Stimulated activated CD4-positive, alpha-beta T cell treated with anti-CD3 and anti-CD28 coated beads, Interleukin-15, amount 100 ng/mL, for 48 hours (primary cell): ENCODE measurements at regions not wholly inside any gene's neighbourhood (a gene's known extent, or its start where the extent isn't known, plus 50 kb on each side); places are given as distances from the start of the nearest gene placed in this dataset.

Source experiments
- DNase-seq, 2 donors: peaks; one replicate each; pipeline ENCODE4 v3.0.0-alpha.2; 2020; ENCODE audit warnings: low read depth in 2 of 2

DNA sequence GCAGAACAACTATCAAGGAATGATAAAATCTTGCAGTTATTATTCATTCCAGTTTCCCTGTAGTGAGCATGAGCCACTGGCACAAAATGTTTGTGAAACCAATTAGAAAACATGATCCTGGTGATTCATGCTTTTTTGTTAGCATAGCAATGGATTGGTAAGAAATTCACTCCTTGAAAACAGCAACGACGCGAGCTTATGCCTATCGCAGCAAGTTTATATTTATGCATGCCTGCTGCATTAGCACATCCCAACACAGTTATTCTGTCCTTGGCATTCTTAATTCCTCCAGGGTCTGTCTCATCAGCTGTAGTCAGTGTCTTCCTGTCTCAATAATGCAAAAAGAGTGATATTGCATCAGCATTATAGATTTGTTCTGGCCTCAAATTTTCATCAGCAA lies 975.9 kb downstream of the STIM2 start:
- DNase-seq: no peak

DNA sequence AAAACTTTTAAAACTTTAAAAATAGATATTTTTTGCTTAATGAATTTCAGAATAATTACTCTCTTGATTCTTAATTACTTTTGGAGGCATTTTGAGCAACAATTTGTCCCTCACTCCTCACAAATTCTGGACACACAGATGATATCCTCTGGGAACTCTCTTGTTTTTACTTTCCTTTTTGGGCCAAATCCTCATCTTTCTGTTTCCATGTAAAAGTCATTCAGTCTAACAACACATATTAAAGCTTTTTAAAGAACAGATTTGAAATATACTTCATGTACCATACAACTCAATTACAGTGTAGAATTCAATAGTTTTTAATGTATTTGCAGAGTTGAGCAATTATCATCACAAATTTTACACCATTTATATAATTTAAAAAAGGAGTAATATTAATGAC lies 983.1 kb downstream of the STIM2 start:
- no peak for DNase-seq

DNA sequence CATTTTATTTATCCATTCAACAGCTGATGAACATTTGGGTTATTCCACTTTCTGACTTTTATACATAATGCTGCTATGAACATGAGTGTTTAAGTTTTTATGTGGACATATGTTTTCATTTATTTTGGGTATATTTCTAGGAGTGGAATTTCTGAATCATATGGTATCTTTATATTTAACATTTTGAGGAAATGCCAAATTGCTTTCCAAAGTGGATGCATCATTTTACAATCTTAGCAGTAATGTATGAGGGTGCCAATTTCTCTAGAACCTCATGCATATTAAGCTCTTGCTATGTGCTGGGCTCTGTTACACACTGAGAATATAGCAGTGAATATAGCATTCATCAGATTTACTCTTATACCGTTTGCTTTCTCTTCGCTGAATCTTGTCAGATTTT lies 983.7 kb downstream of the STIM2 start:
- DNase-seq: no peak

DNA sequence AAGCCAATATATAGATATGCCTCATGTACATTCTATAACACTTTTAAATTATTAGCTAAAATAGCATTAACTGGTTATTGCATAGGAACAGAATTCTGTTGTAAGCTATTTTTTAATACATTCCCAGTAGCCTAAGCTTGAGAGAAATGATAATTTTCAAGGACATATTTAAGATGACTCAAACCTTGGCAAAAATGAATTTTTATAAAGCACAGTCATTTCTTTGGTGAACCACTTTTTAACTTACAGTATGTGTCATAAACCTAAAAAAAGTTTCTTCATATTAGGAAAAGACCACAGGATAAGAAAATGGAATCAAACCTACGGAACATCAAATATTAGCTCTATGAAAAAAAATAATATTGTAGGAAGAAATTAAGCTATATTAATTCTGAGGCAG lies 986.3 kb downstream of the STIM2 start:
- no peak for DNase-seq

DNA sequence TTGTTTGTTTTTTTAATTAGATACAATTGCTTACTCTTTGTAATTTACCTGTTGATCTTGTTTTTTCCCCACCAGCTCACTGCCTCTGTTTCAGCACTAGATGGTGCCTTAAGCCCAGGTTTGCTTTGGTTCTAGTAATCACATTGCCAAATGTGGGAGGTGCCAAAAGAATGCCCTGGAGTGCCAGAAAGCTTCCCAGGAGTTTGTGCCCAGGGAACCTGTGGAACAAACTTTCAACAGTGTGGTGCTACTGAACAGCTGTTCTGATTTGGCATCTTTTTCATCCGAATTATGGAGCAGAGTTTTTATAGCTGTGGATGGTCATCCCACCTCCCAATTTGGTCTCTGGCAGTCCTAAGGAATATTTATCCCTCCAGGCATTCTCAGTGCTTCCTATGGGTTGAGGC lies 1000.7 kb downstream of the STIM2 start:
- no peak for DNase-seq

DNA sequence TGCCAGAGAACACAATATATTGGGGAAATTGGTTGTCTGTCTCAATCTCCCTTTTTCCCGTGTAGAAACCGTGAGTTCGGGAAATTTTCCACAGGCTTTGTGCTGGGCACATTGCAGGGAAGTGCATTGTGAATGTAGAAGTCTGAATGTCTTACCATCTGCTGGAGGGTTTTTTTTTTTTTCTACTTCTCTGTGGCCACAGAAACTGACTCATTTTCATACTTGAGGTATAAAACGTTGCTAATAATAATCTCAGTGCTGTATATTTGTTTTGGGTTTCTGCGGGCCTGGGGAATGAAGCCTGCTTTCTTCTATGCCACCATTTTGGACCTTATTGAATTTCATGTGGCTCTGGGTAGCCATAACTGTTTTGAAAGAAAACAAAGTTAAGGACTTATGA lies 1001.2 kb downstream of the STIM2 start:
- DNase-seq: no peak

DNA sequence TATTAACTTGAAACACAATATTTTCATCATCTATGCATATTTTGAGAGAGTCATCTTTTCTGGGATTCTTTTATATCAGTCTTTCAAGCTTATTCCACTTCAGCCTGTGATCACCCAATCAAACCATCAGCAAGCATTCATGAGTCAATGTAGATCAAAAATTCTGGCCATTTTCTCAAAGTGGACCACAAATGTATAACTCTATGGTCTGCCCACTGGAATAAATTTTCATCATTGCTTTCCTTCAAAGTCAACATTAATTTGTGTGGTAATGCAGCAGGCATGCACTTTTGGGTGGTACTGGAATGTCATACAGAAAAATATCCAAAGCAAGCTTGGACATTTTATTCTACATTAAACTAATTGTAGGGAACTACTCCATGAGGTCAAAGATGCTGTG lies 1013.0 kb downstream of the STIM2 start:
- DNase-seq: no peak

DNA sequence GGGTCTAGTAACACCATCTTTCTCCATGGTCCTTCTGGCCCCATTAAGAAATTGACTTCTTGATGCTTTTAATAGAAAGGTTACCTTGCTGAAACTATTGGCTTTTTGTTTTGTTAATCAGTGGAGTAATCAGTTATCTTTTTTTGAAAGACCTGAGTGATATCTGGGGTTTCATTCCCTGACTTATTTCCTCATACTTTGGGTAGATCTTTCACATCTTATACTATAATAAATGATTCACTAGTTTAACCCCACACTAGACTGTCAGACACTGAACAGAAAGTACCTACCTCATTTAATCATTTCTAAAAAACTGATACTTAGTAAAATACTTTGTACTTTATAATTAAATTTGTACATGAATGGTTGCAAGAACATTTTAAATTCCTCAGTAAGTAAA lies 1021.1 kb downstream of the STIM2 start:
- no peak for DNase-seq

DNA sequence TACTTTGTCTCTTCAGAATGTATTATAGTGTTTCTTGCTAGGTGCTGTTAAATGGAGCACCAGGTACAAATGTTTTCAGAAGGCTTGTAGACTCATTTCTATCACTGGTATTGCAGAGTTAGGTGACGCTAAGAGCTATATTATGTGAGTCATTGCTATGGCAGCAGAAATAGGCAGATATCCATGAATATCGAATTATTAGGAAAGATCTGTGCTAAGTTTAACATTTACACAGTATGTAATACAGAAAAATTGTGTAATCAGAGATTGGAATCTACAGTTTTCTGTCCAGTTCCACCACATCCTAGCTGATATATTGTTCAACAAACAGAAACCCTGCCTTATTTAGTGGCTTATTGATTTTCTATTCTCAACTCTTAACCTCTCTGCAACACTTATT lies 1025.5 kb downstream of the STIM2 start:
- DNase-seq: no peak

DNA sequence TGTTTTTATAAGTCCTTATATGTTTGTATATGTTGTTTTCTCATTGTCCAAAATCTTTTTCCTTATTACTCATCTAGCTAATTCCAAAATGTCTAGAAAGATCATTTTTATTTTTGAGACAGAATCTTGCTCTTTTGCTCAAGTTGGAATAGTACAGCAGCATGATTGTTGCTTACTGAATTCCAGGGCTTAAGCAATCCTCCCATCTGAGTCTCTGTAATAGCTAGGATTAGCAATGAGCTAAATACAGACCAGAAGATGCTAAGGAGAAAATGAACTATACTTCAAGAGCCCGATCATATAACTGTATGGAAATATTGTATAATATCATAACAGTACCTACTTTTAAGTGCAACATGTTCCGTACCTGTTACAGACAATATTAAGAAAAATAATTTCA lies 1027.0 kb downstream of the STIM2 start:
- no peak for DNase-seq

DNA sequence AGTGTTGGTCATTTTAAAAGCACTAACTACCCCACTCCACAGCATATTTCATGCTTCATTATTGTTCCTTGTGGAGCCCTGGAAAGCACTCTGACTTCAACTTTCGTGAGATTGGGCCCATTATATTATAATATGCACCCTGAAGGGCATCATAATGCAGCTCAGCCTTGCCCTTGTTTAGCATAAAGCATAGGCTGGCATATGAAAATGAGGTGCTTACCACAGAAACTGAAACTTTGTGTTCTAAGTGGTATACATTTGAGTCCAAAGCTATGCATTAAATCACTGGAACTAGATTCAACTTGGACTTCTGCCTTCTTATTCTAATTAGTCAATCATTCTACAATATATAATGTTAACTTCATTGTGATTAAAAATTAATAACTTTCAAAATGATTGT lies 1027.9 kb downstream of the STIM2 start:
- no peak for DNase-seq

DNA sequence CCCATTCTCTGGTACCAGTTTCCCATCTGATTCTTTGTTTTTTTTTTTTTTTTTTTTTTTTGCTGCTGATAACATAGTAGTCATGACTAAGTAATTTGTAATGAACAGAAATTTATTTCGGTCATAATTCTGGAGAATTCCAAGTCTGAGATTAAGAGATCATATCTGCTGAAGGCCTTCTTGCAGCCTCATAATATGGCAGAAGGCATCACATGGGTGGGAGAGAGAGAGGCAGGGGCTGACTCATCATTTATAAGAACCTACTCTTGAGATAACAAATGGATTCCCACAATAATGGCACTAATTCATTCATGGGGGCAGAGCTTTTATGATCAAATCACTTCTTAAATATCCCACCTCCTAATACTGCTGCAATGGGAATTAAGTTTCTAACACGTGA lies 1034.3 kb downstream of the STIM2 start:
- DNase-seq: no peak

DNA sequence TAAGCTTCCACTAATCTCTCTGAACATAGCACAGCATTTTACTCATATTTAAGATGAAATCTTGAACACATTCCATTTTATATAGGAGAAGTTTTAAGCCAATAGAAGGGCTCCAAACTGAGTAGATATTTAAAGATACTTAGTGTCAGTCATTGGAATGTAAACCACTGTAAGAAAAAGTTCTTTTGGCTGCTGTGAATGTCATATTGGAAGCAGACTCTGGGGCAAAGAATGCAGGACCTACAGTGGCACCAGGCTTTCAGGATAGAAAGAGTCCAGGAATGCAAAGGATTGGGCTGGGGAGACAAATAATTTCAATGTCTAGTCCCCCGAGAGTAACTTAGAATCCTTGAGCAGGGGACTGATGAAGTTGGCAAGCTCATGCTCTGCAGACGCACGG lies 1047.7 kb downstream of the STIM2 start:
- DNase-seq: no peak

DNA sequence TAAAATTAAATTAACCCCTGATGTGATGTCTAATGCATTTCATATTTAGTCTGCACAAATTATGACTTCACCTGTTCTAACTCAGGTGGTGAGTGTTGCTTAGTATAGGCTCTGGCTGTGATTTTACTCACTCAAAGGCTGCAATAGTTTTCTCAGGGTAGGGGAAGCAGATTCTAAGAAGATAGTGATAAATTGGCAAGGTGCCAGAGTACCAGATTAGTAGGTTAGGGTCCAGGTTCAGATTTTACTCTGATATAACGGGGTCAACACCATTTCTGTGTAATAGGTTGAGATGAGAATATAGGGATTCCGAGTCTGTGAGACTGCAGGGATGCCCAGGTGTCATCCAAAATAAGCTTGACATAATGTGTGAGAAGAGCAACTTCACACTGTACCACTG lies 1049.6 kb downstream of the STIM2 start:
- DNase-seq: no peak

DNA sequence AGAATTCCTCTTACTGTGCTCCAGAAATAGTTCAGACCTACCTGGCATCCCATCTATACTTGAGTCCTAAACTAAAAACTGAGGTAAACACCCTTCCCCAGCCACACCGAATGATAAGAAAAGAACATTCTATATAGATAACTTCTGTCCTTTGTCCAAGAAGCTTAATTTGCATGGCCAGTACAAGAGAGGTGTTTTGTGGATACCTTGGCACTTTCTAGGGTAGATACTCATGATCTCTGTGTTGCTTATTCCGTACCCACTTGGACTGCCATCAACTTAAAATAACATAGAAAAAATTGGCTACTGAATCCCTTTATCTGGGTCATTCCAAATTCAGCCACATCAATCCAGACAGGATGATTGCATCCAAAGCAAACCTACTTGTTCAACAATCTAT lies 1050.4 kb downstream of the STIM2 start:
- DNase-seq: no peak

DNA sequence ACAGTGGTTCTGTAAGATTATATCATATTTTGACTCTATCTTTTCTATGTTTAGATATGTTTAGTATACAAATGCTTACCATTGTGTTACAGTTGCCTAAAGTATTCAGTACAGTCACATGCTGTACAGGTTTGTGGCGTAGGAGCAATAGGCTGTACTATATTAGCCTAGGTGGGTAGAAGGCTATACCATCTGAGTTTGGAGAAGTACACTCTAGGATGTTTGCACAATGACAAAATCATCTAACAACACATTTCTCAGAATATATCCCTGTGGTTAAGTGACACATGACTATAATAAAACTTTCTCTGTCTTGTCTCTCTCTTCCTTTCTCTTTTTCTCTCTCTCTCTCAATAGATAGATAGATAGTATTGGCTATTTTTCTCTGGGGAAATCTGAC lies 1053.1 kb downstream of the STIM2 start:
- no peak for DNase-seq

DNA sequence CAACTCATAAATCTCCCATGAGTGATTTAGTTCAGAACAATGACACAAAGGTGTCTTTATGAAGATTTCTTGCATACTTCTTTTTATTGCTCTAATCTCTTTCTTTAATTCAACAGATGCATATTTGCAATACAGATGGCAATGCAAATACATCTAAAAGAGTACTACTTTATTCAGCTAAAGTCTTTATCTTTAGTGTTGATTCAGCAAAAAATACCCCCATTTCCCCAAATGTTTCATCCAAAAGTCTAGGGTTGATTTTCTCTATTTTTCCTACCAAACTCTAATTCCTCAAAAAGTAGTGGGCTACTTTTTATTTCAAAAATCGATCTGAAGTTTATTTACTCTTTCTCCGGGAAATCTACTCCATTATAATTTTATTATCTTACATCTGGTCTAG lies 1055.2 kb downstream of the STIM2 start:
- no peak for DNase-seq

DNA sequence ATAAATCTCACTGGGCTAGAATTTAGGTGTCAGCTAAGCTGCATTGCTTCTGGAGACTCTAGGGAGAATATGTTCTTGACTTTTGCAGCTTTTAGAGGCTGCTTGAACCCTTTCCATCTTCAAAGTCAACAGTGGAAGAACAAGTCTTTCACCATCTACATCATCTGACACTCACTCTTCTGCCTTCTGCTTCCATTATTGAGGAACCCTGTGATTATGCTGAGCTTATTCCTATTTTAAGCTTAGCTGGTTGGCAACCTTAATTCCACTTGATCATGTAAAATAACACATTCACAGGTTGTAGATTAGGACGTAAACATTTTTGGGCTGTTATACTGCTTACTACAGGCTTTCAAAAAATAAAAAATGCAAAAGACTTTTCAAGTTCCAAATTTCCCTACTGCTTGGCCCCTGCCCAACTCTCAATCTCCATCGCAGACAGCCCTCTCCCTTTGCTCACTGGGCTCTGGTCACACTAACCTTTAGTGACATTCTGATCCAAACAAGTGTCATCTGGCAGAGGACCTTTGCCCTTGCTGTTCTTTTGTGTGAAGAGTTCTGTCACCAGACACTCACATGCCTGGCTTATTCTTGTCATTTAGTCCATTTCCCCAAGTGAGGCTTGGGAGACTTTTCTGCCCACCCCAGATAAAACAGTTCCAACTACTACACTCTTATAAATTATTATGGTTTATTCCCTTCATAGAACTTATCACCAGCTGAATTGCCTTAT lies 1056.0 kb downstream of the STIM2 start:
- no peak for DNase-seq

DNA sequence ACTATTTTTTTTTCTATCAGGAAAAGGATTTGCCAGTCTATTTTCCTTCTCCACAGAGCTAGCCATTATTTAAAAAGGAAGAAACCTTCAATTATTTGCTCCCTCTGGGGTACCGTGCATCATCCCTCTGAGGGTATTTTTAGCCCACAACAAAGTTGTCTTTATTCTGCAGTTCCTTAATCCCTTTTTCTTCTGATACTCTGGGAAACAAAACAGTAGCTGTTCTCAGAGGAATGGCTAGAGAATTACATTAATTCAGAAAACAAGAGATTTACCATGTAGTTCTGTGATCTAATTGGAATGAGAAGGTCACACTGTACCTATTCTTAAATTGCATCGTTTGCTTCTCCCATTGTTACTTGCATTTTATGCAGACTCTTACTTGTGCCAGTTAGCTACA lies 1056.7 kb downstream of the STIM2 start:
- no peak for DNase-seq

DNA sequence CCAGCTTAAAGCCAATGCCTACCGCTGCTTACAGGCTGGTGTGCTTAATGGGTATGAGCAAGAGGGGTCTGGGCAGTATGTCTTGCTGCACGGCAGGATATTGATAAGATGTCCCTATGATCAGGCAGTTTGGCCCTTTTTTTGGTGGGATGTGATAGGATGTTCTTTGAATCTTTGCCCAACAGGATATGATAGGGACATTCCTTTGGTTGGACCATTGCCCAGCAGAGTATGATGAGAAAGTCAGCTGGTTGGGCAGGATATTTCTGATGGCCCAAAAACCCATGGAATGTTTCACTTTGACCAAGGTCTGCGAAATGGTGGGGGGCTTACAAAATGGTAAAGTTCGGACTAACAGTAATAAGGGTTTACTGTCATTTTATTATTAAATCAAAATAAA lies 1060.6 kb downstream of the STIM2 start:
- DNase-seq: no peak

DNA sequence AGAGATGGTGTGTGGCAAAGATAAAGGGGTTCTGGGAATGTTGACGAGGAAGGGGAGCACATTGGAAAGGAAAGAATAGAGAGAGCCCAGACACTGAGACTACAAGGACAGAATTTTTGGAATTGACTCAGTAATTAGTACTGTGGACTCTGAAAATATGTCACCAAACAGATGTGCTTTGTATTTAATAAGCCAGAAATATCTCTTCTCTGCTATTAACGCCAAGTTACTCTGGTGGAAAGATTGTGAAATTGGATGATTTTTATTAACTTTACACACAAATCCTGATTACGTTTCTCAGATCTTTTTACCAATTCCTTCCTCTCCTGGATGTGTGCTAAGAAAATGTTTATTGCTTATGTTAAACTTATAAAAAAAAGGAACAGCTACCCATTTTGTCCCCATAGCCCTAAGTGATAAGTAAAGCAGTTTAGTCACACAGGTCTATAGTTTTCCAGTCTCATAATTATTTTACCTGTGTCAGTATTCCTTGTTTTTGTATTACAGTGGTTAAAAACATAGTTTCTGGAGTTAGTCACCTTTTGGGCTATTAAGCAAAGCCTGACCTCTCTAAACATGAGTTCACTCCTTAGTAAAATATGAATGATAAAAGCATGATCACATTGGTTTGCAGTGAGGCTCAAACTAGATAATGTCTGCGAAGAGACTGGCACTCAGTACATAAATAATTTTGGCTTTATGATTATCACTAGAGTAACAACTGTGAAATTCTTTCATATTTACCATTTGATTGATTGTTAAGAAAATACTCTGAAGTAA lies 1068.3 kb downstream of the STIM2 start:
- DNase-seq: no peak

DNA sequence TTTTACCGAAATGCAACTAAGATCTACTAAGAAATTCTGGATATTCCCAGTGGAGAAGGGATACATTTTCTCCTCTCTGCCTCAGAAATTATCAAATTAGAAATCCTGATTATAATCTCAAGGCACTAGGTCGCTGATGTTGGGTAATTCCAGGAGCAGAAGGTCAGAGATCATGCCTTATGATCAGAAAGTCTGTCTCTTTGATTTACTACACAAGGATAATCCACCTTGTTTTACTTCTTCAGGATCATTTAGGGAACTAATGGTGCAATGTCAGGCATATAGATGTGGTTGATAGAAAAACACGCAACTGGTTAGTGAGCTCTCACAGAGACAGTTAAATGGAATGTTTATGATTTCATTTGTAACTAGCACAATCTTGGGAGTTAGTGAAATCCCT lies 1069.7 kb downstream of the STIM2 start:
- no peak for DNase-seq

DNA sequence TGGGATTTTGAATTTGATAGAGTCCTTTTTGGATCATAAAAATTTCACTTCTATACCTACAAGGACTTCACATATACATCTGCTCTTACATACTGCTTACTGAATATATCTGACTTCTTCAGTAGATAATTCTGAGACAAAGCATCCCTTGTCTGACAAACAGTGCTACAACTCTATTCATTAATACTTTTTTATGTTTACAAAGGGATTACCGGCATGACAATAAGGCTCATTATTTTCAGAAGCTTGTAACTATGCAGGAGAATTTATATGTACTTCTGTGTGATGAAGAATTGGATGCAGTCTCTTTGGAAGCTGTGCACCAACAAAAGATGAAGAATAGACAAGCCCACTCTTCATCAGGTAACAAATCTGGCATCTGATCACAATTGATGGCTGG lies 1070.3 kb downstream of the STIM2 start:
- no peak for DNase-seq

DNA sequence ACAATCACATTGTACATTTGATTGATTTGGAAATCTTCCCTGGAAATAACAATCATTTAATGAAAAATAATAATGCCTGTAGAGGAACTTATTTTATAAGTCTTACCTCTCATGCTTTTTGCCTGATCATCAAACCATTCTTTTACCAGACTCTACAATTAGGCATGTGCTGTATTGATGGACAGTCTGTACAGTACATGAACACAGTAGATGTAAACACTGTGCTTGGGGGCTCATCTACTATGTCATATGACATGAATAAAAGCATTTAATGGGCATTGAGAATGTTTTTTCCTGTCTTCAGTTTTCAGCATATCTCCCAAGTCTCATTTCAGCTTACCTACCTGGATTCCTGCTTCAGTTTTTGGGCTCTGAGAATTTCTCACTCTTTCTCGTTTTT lies 1070.9 kb downstream of the STIM2 start:
- DNase-seq: no peak
